GM12891 (cell line): ENCODE measurements at regions not wholly inside any gene's neighbourhood (a gene's known extent, or its start where the extent isn't known, plus 50 kb on each side); places are given as distances from the start of the nearest gene placed in this dataset.

Source experiments
- POLR2A ChIP-seq: IDR thresholded peaks from 2 replicates; pipeline ENCODE4 v1.6.1; 2011; ENCODE audit warnings: low read depth, low read length, control low read depth
- TAF1 ChIP-seq: IDR thresholded peaks from 2 replicates; pipeline ENCODE4 v1.6.1; 2011; ENCODE audit warnings: low read depth, low read length, control low read depth

DNA sequence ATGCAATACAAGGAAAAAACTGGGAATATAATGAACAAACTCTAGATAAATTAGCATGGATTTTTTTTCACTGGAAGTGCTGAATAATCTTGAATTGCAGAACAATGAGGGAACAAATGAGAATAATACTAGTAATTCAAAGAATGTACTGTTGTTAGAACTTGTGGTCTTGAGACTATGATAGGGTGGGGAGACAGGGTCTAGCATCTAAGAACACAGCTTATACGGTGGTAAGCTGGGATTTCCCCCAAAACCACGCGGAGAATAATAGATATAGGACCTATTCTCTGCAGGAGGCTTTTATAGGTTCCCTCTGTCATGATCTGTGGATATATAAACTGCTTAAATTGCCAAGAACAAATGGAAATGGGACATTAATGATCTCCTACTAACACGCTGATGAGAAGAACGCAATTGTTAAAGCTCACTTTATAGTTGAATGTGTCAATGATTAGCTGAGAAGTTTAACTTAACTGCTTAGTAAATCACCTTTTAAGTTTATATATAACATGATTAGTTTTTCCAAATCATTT, 692.3 kb downstream of the ZPLD1 start:
- TF ChIP-seq POLR2A = no peak
- no peak for TF ChIP-seq TAF1
